ENCODE measurements at regions not wholly inside any gene's neighbourhood (a gene's known extent, or its start where the extent isn't known, plus 50 kb on each side); places are given as distances from the start of the nearest gene placed in this dataset.

GRCh38 chr5:159486836-159487235, 156.5 kb upstream of the IL12B start:
- FAIRE-seq (no peak), DNase-seq (ENCODE audit: low read depth, low spot score) (no peak)
- Histone ChIP-seq H3K9me1 (replicated peaks; ENCODE audit: control insufficient read depth, extremely low read depth, insufficient read depth, low read length) (no peaks in the 10 kb centered on the region), H3K4me2 (ENCODE audit: insufficient read depth, low read length) (no peak overlapping the region), H4K20me1 (replicated peaks; ENCODE audit: control insufficient read depth, extremely low read depth, insufficient read depth, low read length) (no peaks in the 10 kb centered on the region), H3K79me2 (ENCODE audit: control insufficient read depth, insufficient read depth, low read length) (no peaks in the 10 kb centered on the region), H3K27ac (ENCODE audit: insufficient read depth, low read depth, low read length) (no peak overlapping the region), H3K27me3 (ENCODE audit: control insufficient read depth in 2 of 2, insufficient read depth in 2 of 2, low read length in 2 of 2) (no peaks in the 10 kb centered on the region), H2AFZ (ENCODE audit: low read depth, low read length) (no peak overlapping the region), H3K4me3 (replicated peaks in 1 of 3; ENCODE audit: insufficient read depth in 1 of 3, low read depth in 1 of 3, low read length in 3 of 3) (no peak overlapping the region), H3K9ac (replicated peaks; ENCODE audit: extremely low read depth, insufficient read depth, low read length) (no peak overlapping the region), H3K4me1 (ENCODE audit: control insufficient read depth, extremely low read depth, insufficient read depth, low read length) (no peaks in the 10 kb centered on the region), H3K9me3 (replicated peaks; ENCODE audit: control insufficient read depth, insufficient read depth, low read length) (no peaks in the 10 kb centered on the region), H3K36me3 (ENCODE audit: control insufficient read depth in 2 of 2, extremely low read depth in 1 of 2, insufficient read depth in 2 of 2, low read length in 2 of 2) (no peaks in the 10 kb centered on the region)
- no peak for TF ChIP-seq GATA2 (IDR thresholded peaks at IDR 0.05; ENCODE audit: insufficient read depth, insufficient read length, low read depth, low read length)
- TF ChIP-seq POLR2A (IDR thresholded peaks at IDR 0.05; ENCODE audit: low read depth, low read length): no peak
- no peak for TF ChIP-seq MAX (IDR thresholded peaks at IDR 0.05; ENCODE audit: insufficient read depth, insufficient read length)
- TF ChIP-seq EZH2 (IDR thresholded peaks at IDR 0.05; ENCODE audit: borderline replicate concordance, low read depth, low read length, severe bottlenecking): no peak
- no peak for TF ChIP-seq CTCF (IDR thresholded peaks at IDR 0.05; ENCODE audit: extremely low read depth in 1 of 2, insufficient read depth in 1 of 2, low read depth in 1 of 2, low read length in 2 of 2)
- TF ChIP-seq MYC (IDR thresholded peaks at IDR 0.05; ENCODE audit: low read depth, low read length): no peak
- no peak for TF ChIP-seq POLR2AphosphoS5 (IDR thresholded peaks at IDR 0.05; ENCODE audit: insufficient read depth, low read depth, low read length)
- no peak for TF ChIP-seq FOS (IDR thresholded peaks at IDR 0.05; ENCODE audit: borderline replicate concordance, insufficient read depth, low read length)
- TF ChIP-seq JUN (IDR thresholded peaks at IDR 0.05; ENCODE audit: borderline replicate concordance, insufficient read depth, insufficient read length, low read depth): no peak
- no TSS peak for BruUV-seq (replicated peaks)
- ChIA-PET POLR2A (no interaction called here), CTCF (no interaction called here)
- intact Hi-C loops (cut with micrococcal nuclease) (no loop called here), dilution Hi-C loops (cut with MboI; ENCODE audit: extremely low pct_ligation_motif_present, low sequenced_read_pairs) (no loop called here)
